ENCODE measurements at regions not wholly inside any gene's neighbourhood (a gene's known extent, or its start where the extent isn't known, plus 50 kb on each side); places are given as distances from the start of the nearest gene placed in this dataset.
A peak's percentile ranks its signal among the peaks of the same experiment; 100 is the strongest.

- peak; percentile 27 for DNase-seq
These were observed 1003.4 kb downstream of the CDH18 start for GRCh38 chr5:18984559-18985080.

- DNase-seq: no peak
These were observed 1002.7 kb downstream of the CDH18 start for GRCh38 chr5:18985171-18985758.

- no peak for DNase-seq
These were observed 1000.9 kb downstream of the CDH18 start for GRCh38 chr5:18987101-18987500.

DNA sequence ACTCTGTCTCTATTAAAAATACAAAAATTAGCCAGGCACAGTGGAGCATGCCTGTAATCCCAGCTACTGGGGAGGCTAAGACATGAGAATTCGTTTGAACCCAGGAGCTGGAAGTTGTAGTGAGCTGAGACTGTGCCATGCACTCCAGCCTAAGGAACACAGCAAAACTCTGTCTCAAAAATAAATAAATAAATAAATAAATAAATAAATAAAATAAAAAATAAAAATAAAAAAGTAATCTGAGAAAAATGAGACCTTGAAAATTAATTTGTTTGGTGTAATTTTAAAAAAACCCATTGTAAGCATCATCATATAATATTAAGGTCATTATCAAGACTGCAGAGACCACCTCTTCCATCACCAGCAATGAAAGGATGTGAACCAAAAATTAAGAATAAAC, 997.1 kb downstream of the CDH18 start:
- DNase-seq: no peak

DNA sequence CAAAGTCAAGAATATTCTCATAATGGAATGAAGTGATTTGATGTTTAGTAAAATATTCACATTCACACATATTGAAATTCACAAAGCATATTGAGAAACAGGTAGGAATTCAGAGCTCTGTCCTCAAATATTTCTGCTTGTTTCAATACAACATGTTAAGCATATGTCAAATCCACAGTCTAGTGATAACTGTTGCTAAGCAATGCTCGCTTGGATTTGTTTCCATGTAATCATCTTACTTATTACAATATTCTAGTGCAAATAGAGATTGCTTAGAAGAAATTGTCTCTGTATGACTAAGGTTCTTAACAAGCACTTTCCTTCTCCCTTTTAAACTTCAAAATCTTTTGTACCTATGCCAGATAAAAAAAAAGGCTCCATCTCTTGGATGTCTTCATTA, 995.7 kb downstream of the CDH18 start:
- peak; percentile 16 for DNase-seq

- no peak for DNase-seq
These were observed 988.5 kb downstream of the CDH18 start for GRCh38 chr5:18999478-18999877.

DNA sequence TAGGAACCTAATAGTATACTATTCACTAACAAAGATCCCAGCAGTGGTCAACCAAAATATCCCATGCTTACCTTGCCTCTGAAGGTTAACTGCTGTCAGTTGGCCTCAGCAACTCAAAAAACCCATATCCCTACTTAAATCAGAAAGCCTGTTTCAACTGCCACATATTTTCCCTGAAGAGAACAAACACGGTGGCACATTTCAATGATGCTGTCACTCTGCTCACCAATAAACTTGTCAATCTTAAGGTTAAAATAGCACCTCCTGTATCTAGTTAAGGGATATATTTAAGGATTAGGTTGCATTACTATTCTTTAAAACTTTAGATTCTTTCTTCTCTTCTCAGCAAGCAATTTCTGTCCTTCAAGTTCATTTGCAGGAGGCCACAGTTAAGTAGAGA, 986.9 kb downstream of the CDH18 start:
- DNase-seq: no peak

DNA sequence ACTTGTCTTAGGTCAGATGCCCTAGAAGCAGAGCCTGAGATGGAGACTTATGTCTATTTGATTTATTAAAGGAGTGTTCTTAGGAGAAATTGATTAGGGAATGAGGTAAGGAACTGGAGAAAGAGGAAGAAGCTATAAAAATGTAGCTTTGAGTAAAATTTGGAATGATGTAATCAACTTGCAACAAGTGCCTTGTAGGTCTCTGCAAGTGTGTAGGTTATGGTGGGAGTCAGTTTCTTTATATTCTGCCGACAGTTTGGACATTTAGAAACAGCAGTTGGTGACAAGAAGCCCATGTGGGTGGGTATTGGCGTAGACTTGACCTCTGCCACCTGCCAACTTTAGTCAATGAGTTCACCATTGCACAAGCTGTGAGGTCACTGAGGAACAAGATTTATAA, 986.5 kb downstream of the CDH18 start:
- DNase-seq: no peak

DNA sequence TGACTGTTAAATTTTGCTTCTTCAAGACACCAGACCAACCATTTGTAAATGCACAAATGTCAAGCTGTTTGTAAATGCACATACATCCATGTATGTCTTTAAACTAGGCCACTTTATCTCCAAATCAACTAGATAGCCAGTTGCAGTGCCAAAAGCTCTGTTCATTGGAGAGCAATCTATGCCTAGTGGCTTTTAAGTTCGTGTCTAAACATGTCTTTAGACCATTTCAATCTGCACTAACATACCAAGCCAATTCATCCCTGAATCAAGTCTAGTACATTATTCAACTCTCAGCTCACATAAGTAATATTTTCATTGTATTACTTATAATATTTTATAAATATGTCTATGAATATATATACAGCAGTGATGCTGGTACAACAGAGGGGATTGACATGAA, 985.9 kb downstream of the CDH18 start:
- no peak for DNase-seq

GRCh38 chr5:19018822-19019221, 969.2 kb downstream of the CDH18 start:
- DNase-seq: no peak

- DNase-seq: no peak
These were observed 956.5 kb downstream of the CDH18 start for GRCh38 chr5:19031491-19031890.

GRCh38 chr5:19035816-19036215, 952.2 kb downstream of the CDH18 start:
- DNase-seq: no peak

GRCh38 chr5:19042106-19042505, 945.9 kb downstream of the CDH18 start:
- DNase-seq: no peak

GRCh38 chr5:19044311-19044710, 943.7 kb downstream of the CDH18 start:
- DNase-seq: no peak

GRCh38 chr5:19044931-19045695, 942.9 kb downstream of the CDH18 start:
- no peak for DNase-seq

DNA sequence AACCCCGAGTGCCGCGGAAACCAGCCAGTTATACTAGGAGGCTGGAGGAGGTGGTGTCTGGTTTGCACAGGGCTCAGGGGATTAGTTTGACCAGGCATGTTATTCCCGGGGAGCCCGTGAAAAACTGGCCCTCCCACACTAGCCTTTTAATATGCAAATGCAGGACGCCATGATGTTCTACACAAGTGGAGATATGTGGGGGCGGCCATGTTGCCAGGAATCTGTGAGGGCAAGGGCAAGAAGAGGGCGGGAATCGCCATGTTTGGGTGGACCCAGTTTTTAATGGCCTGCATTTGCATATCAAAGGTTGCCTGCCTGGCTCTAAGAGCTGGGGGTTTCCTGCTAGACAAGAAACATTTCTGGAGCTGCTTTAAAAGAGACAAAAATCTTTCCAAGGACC, 940.7 kb downstream of the CDH18 start:
- no peak for DNase-seq

- no peak for DNase-seq
These were observed 939.3 kb downstream of the CDH18 start for GRCh38 chr5:19048726-19049125.

- no peak for DNase-seq
These were observed 929.8 kb downstream of the CDH18 start for GRCh38 chr5:19058216-19058615.

DNA sequence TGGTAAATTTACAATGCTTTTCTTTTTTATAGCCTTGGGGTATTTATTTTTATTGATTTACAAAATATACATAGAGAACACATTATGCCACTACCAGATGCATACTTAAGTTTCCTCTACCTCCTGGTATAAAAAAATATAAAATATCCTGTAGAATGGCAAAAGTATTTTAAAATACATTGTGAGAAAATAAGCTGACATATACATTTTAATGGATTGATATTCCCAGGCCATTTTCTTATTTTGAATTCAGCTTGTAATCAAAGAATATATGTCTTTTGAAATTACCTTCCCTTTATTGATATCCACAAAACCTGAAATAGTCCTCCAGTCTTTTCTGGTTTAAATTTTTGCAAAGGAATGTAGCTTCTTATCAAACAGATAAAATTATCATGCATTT, 923.9 kb downstream of the CDH18 start:
- no peak for DNase-seq

- DNase-seq: no peak
These were observed 920.3 kb downstream of the CDH18 start for GRCh38 chr5:19067741-19068140.

DNA sequence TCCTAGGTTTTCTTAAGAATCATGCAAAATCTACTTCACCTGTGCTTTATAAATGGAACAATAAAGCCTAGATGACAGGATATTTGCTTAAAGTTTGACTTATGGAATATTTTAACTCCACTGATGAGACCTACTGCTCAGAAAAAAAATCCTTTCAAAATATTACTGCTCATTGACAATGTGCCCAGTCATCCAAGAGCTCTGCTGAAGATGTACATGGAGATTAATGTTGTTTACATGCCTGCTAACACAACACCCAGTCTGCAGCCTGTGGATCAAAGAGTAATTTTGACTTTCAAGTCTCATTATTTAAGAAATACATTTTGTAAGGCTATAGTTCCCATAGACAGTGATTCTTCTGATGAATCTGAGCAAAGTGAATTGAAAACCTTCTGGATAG, 889.6 kb downstream of the CDH18 start:
- DNase-seq: peak; percentile 13

- DNase-seq: no peak
These were observed 888.8 kb downstream of the CDH18 start for GRCh38 chr5:19099195-19099594.

DNA sequence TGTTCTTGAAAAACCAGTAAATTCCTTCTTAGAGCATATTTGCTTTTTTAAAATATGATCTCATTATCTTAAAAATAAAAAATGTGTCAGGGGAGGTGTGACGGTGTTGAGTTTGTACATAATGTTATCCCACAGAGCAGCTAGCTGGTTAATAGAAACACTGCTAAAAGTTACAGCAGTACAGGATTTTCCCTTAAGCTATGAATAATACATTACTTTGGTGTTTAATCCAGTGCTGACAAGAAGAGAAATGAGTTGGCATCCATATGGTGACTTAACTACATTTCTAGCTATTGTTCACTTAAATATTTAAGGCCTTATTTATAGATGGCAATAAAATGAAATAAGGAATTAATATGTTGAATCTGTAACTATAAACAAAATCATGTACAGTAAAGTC, 883.1 kb downstream of the CDH18 start:
- peak; percentile 1 for DNase-seq

DNA sequence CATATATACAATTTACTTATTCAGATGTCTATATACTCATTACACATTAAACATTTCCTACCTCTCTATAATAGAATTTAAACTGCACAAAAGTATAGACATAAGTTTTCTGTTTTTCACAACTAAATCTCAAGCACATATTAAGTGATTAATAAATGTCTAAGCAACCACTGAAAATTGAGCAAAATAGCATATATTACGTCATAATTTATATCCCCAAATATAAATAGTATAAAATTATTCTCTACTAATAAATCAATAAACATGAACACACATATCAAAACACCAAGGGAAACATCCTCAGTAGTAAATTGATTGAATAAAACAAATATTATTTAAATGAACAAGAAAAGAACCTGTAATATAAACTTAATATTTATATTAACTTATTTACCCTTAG, 865.1 kb downstream of the CDH18 start:
- DNase-seq: no peak

Measured in tongue (tissue), 1 donor.